ENCODE measurements at regions not wholly inside any gene's neighbourhood (a gene's known extent, or its start where the extent isn't known, plus 50 kb on each side); places are given as distances from the start of the nearest gene placed in this dataset.

GRCh38 chrX:55326985-55327384 is 62.3 kb upstream of the PAGE3 start:
- TF ChIP-seq CTCF (IDR thresholded peaks at IDR 0.05): no peak
- intact Hi-C loops (cut with DNase I): loop anchor here in 4 of 10 donors (5.0 to 10.0 kb wide), 3 partner anchors 165 to 192 kb away; no protein-coding TSS in a partner anchor
- WGBS, 2 donors: 57 to 61% methylated on average over 5 of the region's 5 CpGs
- H3K27ac ChIP-seq: peak overlapping the region in 8 of 10 donors; percentile 45 to 90 (median 68)
- H3K4me1 ChIP-seq: peaks cover 0 to 12% (median 0%) of the 10 kb centered on the region in 9 donors
- DNase-seq: peak in 1 of 2 donors; percentile 50
- no peaks in the 10 kb centered on the region for H3K36me3 ChIP-seq
- H3K27me3 ChIP-seq: peaks cover 0 to 22% (median 0%) of the 10 kb centered on the region in 7 donors
- peaks cover 0 to 13% (median 0%) of the 10 kb centered on the region in 11 donors for H3K9me3 ChIP-seq
- H3K4me3 ChIP-seq: no peak overlapping the region
- ATAC-seq: peak; percentile 78 to 98 (median 94)

- WGBS, 2 donors: 71% methylated on average over 1 of the region's 1 CpG
- no peak for ATAC-seq
- no peaks in the 10 kb centered on the region for H3K36me3 ChIP-seq
These were observed 70.6 kb upstream of the PAGE3 start for GRCh38 chrX:55335296-55335695.

GRCh38 chrX:55336176-55336575 is 71.5 kb upstream of the PAGE3 start:
- Histone ChIP-seq H3K36me3 (no peaks in the 10 kb centered on the region), H3K27me3 (no peaks in the 10 kb centered on the region), H3K27ac (no peak overlapping the region), H3K4me1 (no peaks in the 10 kb centered on the region), H3K9me3 (no peaks in the 10 kb centered on the region), H3K4me3 (no peak overlapping the region)
- intact Hi-C loops (cut with DNase I): no loop called here
- no peak for TF ChIP-seq CTCF (IDR thresholded peaks at IDR 0.05)
- ATAC-seq: no peak
- DNase-seq: no peak

More at GRCh38 chrX:55335296-55335695, 70.6 kb upstream of the PAGE3 start:
- intact Hi-C loops (cut with DNase I): no loop called here
- Histone ChIP-seq H3K27me3 (peaks cover 0 to 2% (median 0%) of the 10 kb centered on the region in 7 donors), H3K4me1 (no peaks in the 10 kb centered on the region), H3K4me3 (no peak overlapping the region), H3K9me3 (no peaks in the 10 kb centered on the region), H3K27ac (no peak overlapping the region)
- no peak for DNase-seq
- no peak for TF ChIP-seq CTCF (IDR thresholded peaks at IDR 0.05)

- 61 to 69% methylated on average over 4 of the region's 4 CpGs for WGBS, 2 donors
- H3K4me1 ChIP-seq: peaks cover 0 to 3% (median 0%) of the 10 kb centered on the region in 9 donors
- intact Hi-C loops (cut with DNase I): loop anchor here in 7 of 10 donors (5.0 to 10.0 kb wide), 4 partner anchors 176 to 446 kb away; no protein-coding TSS in a partner anchor
- H3K27me3 ChIP-seq: peaks cover 0 to 14% (median 0%) of the 10 kb centered on the region in 7 donors
- DNase-seq (no peak), ATAC-seq (no peak)
- peak overlapping the region in 1 of 10 donors; percentile 41 for H3K27ac ChIP-seq
- no peak for TF ChIP-seq CTCF (IDR thresholded peaks at IDR 0.05)
- H3K9me3 ChIP-seq: no peaks in the 10 kb centered on the region
- no peak overlapping the region for H3K4me3 ChIP-seq
- H3K36me3 ChIP-seq: no peaks in the 10 kb centered on the region
These were observed 76.2 kb upstream of the PAGE3 start for GRCh38 chrX:55340896-55341433.

Measured in heart right ventricle (tissue), 16 donors.